Smooth muscle cell (in vitro differentiated cells): ENCODE measurements at regions not wholly inside any gene's neighbourhood (a gene's known extent, or its start where the extent isn't known, plus 50 kb on each side); places are given as distances from the start of the nearest gene placed in this dataset.

Source experiments
- DNase-seq: peaks from one replicate; lab custom pipeline; 2025; ENCODE audit not compliant: unreplicated experiment; lab: John Stamatoyannopoulos, UW
- H2AFZ ChIP-seq: fragments of 200-600 bp; sonication (generic); 2 replicates; pipeline ENCODE4 v1.6.0; 2016; ENCODE audit warnings: antibody characterized with exemption, low read depth, mild to moderate bottlenecking
- H3F3A ChIP-seq: fragments of 200-600 bp; sonication (generic); 2 replicates; pipeline ENCODE4 v1.6.0; 2017; ENCODE audit warnings: antibody characterized with exemption, low read depth
- H3K27ac ChIP-seq: fragments of 200-600 bp; sonication (generic); 2 replicates; pipeline ENCODE4 v1.5.1; 2016; ENCODE audit warnings: low read depth, mild to moderate bottlenecking
- H3K27me3 ChIP-seq: fragments of 200-600 bp; sonication (generic); 2 replicates; pipeline ENCODE4 v1.6.1; 2016; ENCODE audit warnings: low read depth, mild to moderate bottlenecking
- H3K36me3 ChIP-seq: fragments of 200-600 bp; sonication (generic); 2 replicates; pipeline ENCODE4 v1.5.1; 2016; ENCODE audit warnings: low read depth
- H3K4me1 ChIP-seq: fragments of 200-600 bp; sonication (generic); 2 replicates; pipeline ENCODE4 v1.5.1; 2016; ENCODE audit warnings: low read depth
- H3K4me2 ChIP-seq: fragments of 200-600 bp; sonication (generic); 2 replicates; pipeline ENCODE4 v1.6.0; 2016; ENCODE audit warnings: mild to moderate bottlenecking
- H3K4me3 ChIP-seq: fragments of 200-600 bp; sonication (generic); 2 replicates; pipeline ENCODE4 v1.5.1; 2016; ENCODE audit warnings: mild to moderate bottlenecking
- H3K79me2 ChIP-seq: fragments of 200-600 bp; sonication (generic); 2 replicates; pipeline ENCODE4 v1.6.0; 2016; ENCODE audit warnings: low read depth, mild to moderate bottlenecking
- H3K9ac ChIP-seq: fragments of 200-600 bp; sonication (generic); 2 replicates; pipeline ENCODE4 v1.6.0; 2016; ENCODE audit warnings: low read depth
- H3K9me3 ChIP-seq: fragments of 200-600 bp; sonication (generic); replicated peaks from 2 replicates; pipeline ENCODE4 v1.5.1; 2016; ENCODE audit warnings: low read depth
- H4K20me1 ChIP-seq: fragments of 200-600 bp; sonication (generic); 2 replicates; pipeline ENCODE4 v1.6.0; 2016; ENCODE audit warnings: low read depth
- CTCF ChIP-seq: fragments of 200-600 bp; sonication (generic); IDR thresholded peaks from 2 replicates; pipeline ENCODE4 v1.5.1; 2017; ENCODE audit warnings: borderline replicate concordance, mild to moderate bottlenecking, antibody characterized with exemption; ENCODE audit not compliant: insufficient read depth, poor library complexity, severe bottlenecking
- WGBS: methylation state at CpG from one replicate; pipeline ENCODE4 v1.1.7; 2016; ENCODE audit warnings: low lambda C conversion rate; 5-methylcytosine and 5-hydroxymethylcytosine counted together

- Histone ChIP-seq H3K27me3 (no peaks in the 10 kb centered on the region), H3K9ac (no peak overlapping the region), H3K4me1 (no peaks in the 10 kb centered on the region), H2AFZ (no peak overlapping the region), H3K4me2 (no peak overlapping the region), H3K9me3 (no peaks in the 10 kb centered on the region), H3K4me3 (no peak overlapping the region), H4K20me1 (no peaks in the 10 kb centered on the region), H3K27ac (no peak overlapping the region), H3K36me3 (no peaks in the 10 kb centered on the region), H3K79me2 (no peaks in the 10 kb centered on the region), H3F3A (no peaks in the 10 kb centered on the region)
- WGBS, result 96% methylated on average over 4 of the region's 4 CpGs
- TF ChIP-seq CTCF, result no peak
- no peak for DNase-seq
These were observed 981.2 kb downstream of the SQOR start for GRCh38 chr15:46616033-46616432.

- Histone ChIP-seq H3K4me3 (no peak overlapping the region), H3F3A (no peaks in the 10 kb centered on the region), H4K20me1 (no peaks in the 10 kb centered on the region), H3K79me2 (no peaks in the 10 kb centered on the region), H3K27me3 (no peaks in the 10 kb centered on the region), H3K27ac (no peak overlapping the region), H3K9me3 (no peaks in the 10 kb centered on the region), H3K9ac (no peak overlapping the region), H3K4me2 (no peak overlapping the region), H3K36me3 (no peaks in the 10 kb centered on the region), H2AFZ (no peak overlapping the region), H3K4me1 (no peaks in the 10 kb centered on the region)
- TF ChIP-seq CTCF, result no peak
- no peak for DNase-seq
These were observed 982.7 kb downstream of the SQOR start for GRCh38 chr15:46617507-46617906.

- Histone ChIP-seq H3K27ac (no peak overlapping the region), H3K9ac (no peak overlapping the region), H3K4me2 (no peak overlapping the region), H3K9me3 (no peaks in the 10 kb centered on the region), H3K4me3 (no peak overlapping the region), H3K27me3 (no peaks in the 10 kb centered on the region), H2AFZ (no peak overlapping the region), H3K4me1 (no peaks in the 10 kb centered on the region), H3F3A (no peaks in the 10 kb centered on the region), H3K79me2 (no peaks in the 10 kb centered on the region), H3K36me3 (no peaks in the 10 kb centered on the region), H4K20me1 (no peaks in the 10 kb centered on the region)
- no peak for TF ChIP-seq CTCF
- 94% methylated on average over 2 of the region's 2 CpGs for WGBS
- no peak for DNase-seq
These were observed 984.2 kb downstream of the SQOR start for GRCh38 chr15:46618984-46619383.

GRCh38 chr15:46620392-46621013, 985.7 kb downstream of the SQOR start:
- no peak overlapping the region for H3K4me3 ChIP-seq
- no peak overlapping the region for H3K27ac ChIP-seq
- no peak overlapping the region for H2AFZ ChIP-seq
- H3K27me3 ChIP-seq, result no peaks in the 10 kb centered on the region
- no peak for TF ChIP-seq CTCF
- H4K20me1 ChIP-seq, result no peaks in the 10 kb centered on the region
- H3K36me3 ChIP-seq, result no peaks in the 10 kb centered on the region
- H3K79me2 ChIP-seq, result no peaks in the 10 kb centered on the region
- no peak overlapping the region for H3K9ac ChIP-seq
- no peak for DNase-seq
- no peaks in the 10 kb centered on the region for H3K9me3 ChIP-seq
- H3F3A ChIP-seq, result no peaks in the 10 kb centered on the region
- H3K4me2 ChIP-seq, result no peak overlapping the region
- H3K4me1 ChIP-seq, result no peaks in the 10 kb centered on the region
